ENCODE measurements at regions not wholly inside any gene's neighbourhood (a gene's known extent, or its start where the extent isn't known, plus 50 kb on each side); places are given as distances from the start of the nearest gene placed in this dataset.
A peak's percentile ranks its signal among the peaks of the same experiment; 100 is the strongest.

- H3K27me3 Mint-ChIP-seq (ENCODE audit: unreplicated experiment), result no peaks in the 10 kb centered on the region
- no peak overlapping the region for H3K4me3 Mint-ChIP-seq (ENCODE audit: low read depth, unreplicated experiment)
- no peaks in the 10 kb centered on the region for H3K4me1 Mint-ChIP-seq (ENCODE audit: low read depth, unreplicated experiment)
- BruUV-seq (replicated peaks), result no TSS peak
- DNase-seq, result no peak
- H3K27ac Mint-ChIP-seq (ENCODE audit: unreplicated experiment), result no peak overlapping the region
- TF ChIP-seq CTCF (IDR thresholded peaks at IDR 0.05; ENCODE audit: unreplicated experiment), result no peak
- no peaks in the 10 kb centered on the region for H3K36me3 Mint-ChIP-seq (ENCODE audit: insufficient read depth, unreplicated experiment)
- intact Hi-C loops (cut with micrococcal nuclease; ENCODE audit: unreplicated experiment), result no loop called here
- H3K9me3 Mint-ChIP-seq (ENCODE audit: low read depth, unreplicated experiment), result no peaks in the 10 kb centered on the region
- CTCF ChIA-PET, result no interaction called here
These were observed 667.3 kb downstream of the ACTL7B start for GRCh38 chr9:108188482-108188881.

GRCh38 chr9:108186642-108187395 lies 669.0 kb downstream of the ACTL7B start:
- no TSS peak for BruUV-seq (replicated peaks)
- TF ChIP-seq CTCF (IDR thresholded peaks at IDR 0.05; ENCODE audit: unreplicated experiment), result no peak
- Mint-ChIP-seq H3K27ac (ENCODE audit: unreplicated experiment) (no peak overlapping the region), H3K27me3 (ENCODE audit: unreplicated experiment) (no peaks in the 10 kb centered on the region), H3K9me3 (ENCODE audit: low read depth, unreplicated experiment) (no peaks in the 10 kb centered on the region), H3K36me3 (ENCODE audit: insufficient read depth, unreplicated experiment) (no peaks in the 10 kb centered on the region), H3K4me3 (ENCODE audit: low read depth, unreplicated experiment) (no peak overlapping the region), H3K4me1 (ENCODE audit: low read depth, unreplicated experiment) (no peaks in the 10 kb centered on the region)
- CTCF ChIA-PET, result interaction anchor here (1.2 kb wide), 1 partner anchor 9 kb away, joined by 4 read pairs; no protein-coding TSS in a partner anchor
- no peak for DNase-seq
- intact Hi-C loops (cut with micrococcal nuclease; ENCODE audit: unreplicated experiment), result no loop called here

- H3K27ac Mint-ChIP-seq (ENCODE audit: unreplicated experiment), result no peak overlapping the region
- CTCF ChIA-PET, result no interaction called here
- no peak for DNase-seq
- H3K9me3 Mint-ChIP-seq (ENCODE audit: low read depth, unreplicated experiment), result no peaks in the 10 kb centered on the region
- no peaks in the 10 kb centered on the region for H3K36me3 Mint-ChIP-seq (ENCODE audit: insufficient read depth, unreplicated experiment)
- intact Hi-C loops (cut with micrococcal nuclease; ENCODE audit: unreplicated experiment), result no loop called here
- BruUV-seq (replicated peaks), result no TSS peak
- no peaks in the 10 kb centered on the region for H3K4me1 Mint-ChIP-seq (ENCODE audit: low read depth, unreplicated experiment)
- no peak for TF ChIP-seq CTCF (IDR thresholded peaks at IDR 0.05; ENCODE audit: unreplicated experiment)
- no peak overlapping the region for H3K4me3 Mint-ChIP-seq (ENCODE audit: low read depth, unreplicated experiment)
- H3K27me3 Mint-ChIP-seq (ENCODE audit: unreplicated experiment), result no peaks in the 10 kb centered on the region
These were observed 670.2 kb downstream of the ACTL7B start for GRCh38 chr9:108185613-108186012.

- DNase-seq, result peak; percentile 12
- H3K4me1 Mint-ChIP-seq (ENCODE audit: low read depth, unreplicated experiment), result no peaks in the 10 kb centered on the region
- BruUV-seq (replicated peaks), result no TSS peak
- H3K4me3 Mint-ChIP-seq (ENCODE audit: low read depth, unreplicated experiment), result no peak overlapping the region
- intact Hi-C loops (cut with micrococcal nuclease; ENCODE audit: unreplicated experiment), result no loop called here
- H3K27ac Mint-ChIP-seq (ENCODE audit: unreplicated experiment), result no peak overlapping the region
- H3K27me3 Mint-ChIP-seq (ENCODE audit: unreplicated experiment), result no peaks in the 10 kb centered on the region
- TF ChIP-seq CTCF (IDR thresholded peaks at IDR 0.05; ENCODE audit: unreplicated experiment), result no peak
- no peaks in the 10 kb centered on the region for H3K36me3 Mint-ChIP-seq (ENCODE audit: insufficient read depth, unreplicated experiment)
- CTCF ChIA-PET, result no interaction called here
- H3K9me3 Mint-ChIP-seq (ENCODE audit: low read depth, unreplicated experiment), result no peaks in the 10 kb centered on the region
These were observed 670.8 kb downstream of the ACTL7B start for GRCh38 chr9:108184941-108185340.
